Spleen (tissue), 7 donors: ENCODE measurements at regions not wholly inside any gene's neighbourhood (a gene's known extent, or its start where the extent isn't known, plus 50 kb on each side); places are given as distances from the start of the nearest gene placed in this dataset.

Experiments
- CTCF ChIP-seq, 11 experiments: fragments of 200-600 bp in 7 of 11; fragments of 450-650 bp in 4 of 11; sonication (generic) in 4 of 11; IDR thresholded peaks in 8 of 11; conservative IDR thresholded peaks in 3 of 11; 1 replicate in 7 of 11; 2 replicates in 4 of 11; pipeline versions ENCODE4 v1.4.0 to v1.8.0; 2016 to 2021; ENCODE audit warnings: antibody characterized with exemption in 11 of 11, inconsistent platforms in 4 of 11, mild to moderate bottlenecking in 1 of 11
- POLR2A ChIP-seq, 3 donors: fragments of 450-650 bp; IDR thresholded peaks; one replicate each; pipeline ENCODE4 v1.5.1; 2017; ENCODE audit warnings: antibody characterized with exemption in 3 of 3, mild to moderate bottlenecking in 1 of 3
- POLR2AphosphoS5 ChIP-seq, 3 donors: sonication (generic); formaldehyde crosslinking; IDR thresholded peaks; one replicate each; pipeline ENCODE4 v1.5.1; 2017; ENCODE audit warnings: antibody characterized with exemption in 3 of 3
- donor health status: DM: no; HTN: no; CAD: no; lungs with moderate emphysema.
- donor health status: DM: no; HTN: no; CAD: no.
- donor health status: DM: no; HTN: no; CAD: no.

DNA sequence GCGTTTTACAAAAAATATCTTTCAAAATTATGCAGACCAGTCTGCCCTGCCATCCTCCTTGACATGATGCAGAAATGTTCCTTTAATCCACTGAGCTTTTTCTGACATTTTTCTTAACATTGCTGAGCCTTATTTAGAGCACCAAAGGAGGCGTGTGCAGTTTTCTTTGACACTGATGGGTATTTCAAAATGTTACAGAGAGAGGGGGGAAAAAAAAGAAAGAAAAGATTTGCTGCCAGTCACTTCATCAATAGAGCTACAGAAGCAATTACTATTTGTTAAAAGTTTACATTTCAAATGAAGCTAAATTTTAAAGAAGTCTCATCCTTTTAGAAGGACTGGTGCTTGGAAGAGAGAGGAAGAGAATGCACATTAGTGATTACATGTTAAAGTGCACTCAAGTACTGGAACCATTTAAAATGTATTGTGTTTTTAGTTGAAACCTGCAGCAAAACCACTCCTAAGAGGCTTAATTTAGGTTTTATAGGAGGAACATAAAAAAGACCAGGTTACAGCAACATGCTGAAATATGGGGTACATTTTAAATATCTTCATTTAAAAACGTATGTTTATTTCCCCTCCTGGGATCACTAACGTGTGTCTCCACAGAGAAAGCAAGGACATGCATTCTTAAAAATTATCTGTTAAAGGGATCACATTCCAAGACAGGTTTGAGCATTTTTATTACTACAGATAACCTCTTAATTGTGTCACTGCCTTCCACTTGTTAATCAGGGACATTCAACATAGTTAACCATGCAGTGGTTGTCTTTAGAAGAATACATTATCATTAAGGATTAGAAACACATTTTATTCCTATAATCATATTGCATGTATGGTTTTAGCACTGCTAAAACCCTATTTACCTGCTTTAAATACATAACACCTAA, 258.4 kb downstream of the MEIS1 start:
- TF ChIP-seq POLR2A (IDR thresholded peaks at IDR 0.05) (no peak), CTCF (IDR thresholded peaks at IDR 0.05 in 8 of 11, conservative IDR thresholded peaks at IDR 0.05 in 3 of 11) (no peak), POLR2AphosphoS5 (IDR thresholded peaks at IDR 0.05) (no peak)
